ENCODE measurements at regions not wholly inside any gene's neighbourhood (a gene's known extent, or its start where the extent isn't known, plus 50 kb on each side); places are given as distances from the start of the nearest gene placed in this dataset.
"Not testable (repeated sequence)": the region's sequence is repeated elsewhere in the genome, so short reads cannot be mapped to it uniquely, and the experiment has no call there.

DNA sequence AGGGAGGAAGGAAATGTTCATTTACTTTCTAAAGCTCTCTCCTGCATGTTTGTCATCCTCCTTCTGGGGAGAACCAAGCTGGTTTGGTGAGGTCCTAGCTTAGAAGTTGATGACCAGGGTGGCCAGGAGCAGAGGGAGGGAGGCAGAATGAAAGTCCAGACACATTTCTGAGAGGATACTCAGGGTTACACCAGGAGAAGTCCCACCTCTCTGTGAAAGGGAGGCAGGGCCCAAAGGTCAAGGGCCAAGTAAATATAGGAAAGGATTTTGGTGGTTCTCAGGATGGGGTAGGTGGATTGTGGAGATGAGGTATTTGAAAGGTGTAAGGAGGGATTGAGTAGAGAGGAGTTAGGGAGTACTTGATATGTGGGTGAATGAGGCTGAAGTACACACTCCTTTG, 58.0 kb upstream of the FBXO11 start:
- no peak for DNase-seq (ENCODE audit: low read depth)

- no peak for DNase-seq (ENCODE audit: low read depth)
Observed at GRCh38 chr2:47964722-47965434, 58.6 kb upstream of the FBXO11 start.

GRCh38 chr2:47976728-47977127, 70.4 kb upstream of the FBXO11 start:
- not testable (repeated sequence) for DNase-seq (ENCODE audit: low read depth)

GRCh38 chr2:47984041-47984440, 77.7 kb upstream of the FBXO11 start:
- DNase-seq (ENCODE audit: low read depth) = no peak

DNA sequence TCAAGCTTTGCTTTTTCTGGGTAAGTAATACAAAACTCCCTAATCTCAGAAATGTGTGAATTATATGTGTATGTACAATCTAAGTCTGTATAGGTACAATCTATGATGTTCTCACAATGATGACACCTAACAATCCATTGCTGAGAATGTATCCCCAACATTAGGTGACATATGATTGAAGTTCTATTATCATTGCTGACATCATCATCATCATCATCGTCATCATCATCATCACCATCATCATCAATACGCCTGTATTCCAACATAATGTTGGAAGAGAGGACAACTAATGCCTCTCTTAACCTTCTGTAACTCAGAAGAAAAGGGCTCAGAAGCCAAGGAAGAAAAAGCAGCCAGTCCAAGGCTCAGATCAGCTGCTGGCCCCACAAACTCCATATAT, 84.2 kb upstream of the FBXO11 start:
- no peak for DNase-seq (ENCODE audit: low read depth)

DNA sequence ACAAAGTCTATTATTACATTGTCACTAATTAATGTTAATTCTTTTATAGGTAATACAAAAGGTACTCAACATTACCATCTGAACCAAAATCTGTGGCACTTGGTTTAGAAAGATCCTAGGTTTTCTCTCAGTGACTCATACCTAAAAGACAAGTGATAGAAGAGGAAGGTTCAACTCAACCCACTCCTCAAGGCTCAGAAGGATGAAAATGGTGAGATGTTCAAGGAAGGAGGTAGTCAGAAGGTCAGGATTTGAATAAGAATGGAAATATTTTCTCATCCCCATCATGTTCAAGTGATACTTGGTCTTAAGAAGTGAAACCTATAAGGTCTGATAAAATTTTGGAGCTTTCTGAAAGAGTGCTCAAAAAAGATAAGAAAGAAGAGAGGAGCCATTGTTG, 86.4 kb upstream of the FBXO11 start:
- DNase-seq (ENCODE audit: low read depth) = no peak

DNA sequence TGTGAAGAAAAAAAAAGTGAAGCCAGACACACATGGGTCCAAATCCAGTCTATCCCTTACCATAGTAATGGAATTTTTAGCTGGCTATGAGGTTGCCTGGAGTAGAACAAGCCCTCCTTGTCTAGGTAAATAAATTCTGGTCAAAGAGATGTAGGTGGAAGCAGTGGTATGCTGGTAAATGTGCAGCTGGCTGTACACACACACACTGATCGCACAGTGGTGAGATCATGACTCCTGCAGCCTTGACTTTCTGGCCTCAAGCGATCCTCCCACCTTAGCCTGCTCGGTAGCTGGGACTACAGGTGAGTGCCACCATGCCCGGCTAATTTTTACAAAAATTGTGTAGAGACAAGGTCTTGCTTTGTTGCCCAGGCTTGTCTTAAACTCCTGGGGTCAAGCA, 90.5 kb upstream of the FBXO11 start:
- DNase-seq (ENCODE audit: low read depth) = no peak

- DNase-seq (ENCODE audit: low read depth) = no peak
Observed at GRCh38 chr2:47999512-47999911, 93.2 kb upstream of the FBXO11 start.

GRCh38 chr2:48001498-48001897, 95.2 kb upstream of the FBXO11 start:
- no peak for DNase-seq (ENCODE audit: low read depth)

- no peak for DNase-seq (ENCODE audit: low read depth)
Observed at GRCh38 chr2:48006094-48006493, 99.8 kb upstream of the FBXO11 start.

- DNase-seq (ENCODE audit: low read depth) = no peak
Observed at GRCh38 chr2:48007699-48008268, 101.5 kb upstream of the FBXO11 start.

DNA sequence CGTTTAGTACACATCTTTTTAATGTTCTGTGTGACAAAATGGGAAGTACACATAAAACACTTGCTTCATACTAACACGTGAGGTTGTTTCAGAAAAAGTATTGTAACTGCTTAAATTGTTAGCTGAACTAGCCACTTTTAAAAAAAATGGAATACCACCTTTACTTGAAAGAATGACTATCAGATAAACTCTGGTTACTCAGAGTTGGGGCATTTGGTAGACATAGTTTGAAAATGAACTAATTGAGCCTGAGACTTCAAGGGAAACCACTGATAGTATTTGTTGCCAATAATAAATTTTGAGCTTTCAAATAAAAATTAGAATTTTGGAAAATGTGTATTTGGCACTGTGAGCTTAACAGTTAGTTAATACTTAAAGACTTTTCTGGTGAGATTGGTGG, 103.0 kb upstream of the FBXO11 start:
- no peak for DNase-seq (ENCODE audit: low read depth)

GRCh38 chr2:48015421-48015820, 109.1 kb upstream of the FBXO11 start:
- no peak for DNase-seq (ENCODE audit: low read depth)

DNA sequence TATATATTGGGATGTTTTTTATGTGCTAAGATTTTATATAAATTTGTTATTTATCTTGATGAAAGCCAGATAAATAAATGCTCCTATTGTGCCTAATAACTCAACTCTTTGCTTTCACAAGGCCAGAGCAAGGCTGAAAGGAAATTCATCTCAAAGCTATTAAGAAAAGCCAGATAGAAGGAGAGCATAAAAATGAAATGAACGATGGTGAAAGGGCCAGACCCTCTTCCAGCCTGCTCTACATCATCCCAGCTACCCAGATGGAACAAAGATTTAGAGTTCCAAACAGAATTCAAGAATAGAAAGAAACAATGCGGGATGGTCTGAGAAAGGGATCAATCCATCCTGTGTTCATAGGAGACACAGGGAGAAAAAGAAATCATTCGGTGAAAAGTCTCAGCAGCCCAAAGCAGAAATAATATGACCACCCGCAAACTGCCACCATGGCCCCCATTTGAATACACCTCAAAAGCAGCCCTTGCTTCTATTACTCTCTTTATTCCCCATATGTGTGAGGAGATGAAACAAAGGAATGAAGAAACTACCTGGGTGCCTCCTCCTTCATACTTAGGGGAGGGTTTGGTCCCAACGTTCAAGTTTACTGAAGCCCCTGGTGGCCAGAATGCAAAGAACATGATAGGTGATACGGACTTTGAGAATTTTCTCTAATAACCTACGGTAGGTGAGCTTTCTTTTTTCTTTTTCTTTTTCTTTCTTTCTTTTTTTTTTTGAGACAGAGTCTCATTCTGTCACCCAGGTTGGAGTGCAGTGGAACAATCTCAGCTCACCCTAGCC, 110.1 kb upstream of the FBXO11 start:
- no peak for DNase-seq (ENCODE audit: low read depth)

- DNase-seq (ENCODE audit: low read depth) = no peak
Observed at GRCh38 chr2:48017136-48017535, 110.8 kb upstream of the FBXO11 start.

GRCh38 chr2:48018480-48018879, 112.2 kb upstream of the FBXO11 start:
- no peak for DNase-seq (ENCODE audit: low read depth)

DNA sequence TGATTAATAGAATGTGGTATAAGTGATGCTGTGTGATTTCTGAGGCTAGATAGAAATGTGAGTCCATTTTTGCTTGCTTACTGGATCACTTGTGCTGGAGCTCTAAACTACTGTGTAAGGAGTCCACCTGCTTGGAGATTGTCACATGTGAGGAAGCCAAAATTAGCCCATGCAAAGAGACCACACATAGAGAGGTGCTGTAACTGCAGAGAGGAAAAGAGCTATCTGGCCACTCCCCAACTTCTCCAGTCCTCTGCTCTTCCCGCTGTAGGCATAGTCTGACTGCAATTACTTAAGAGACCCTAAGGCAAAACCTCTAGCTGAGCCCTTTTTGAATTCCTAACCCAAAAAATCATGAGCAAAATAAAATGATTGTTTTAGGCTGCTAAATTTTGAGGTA, 120.6 kb upstream of the FBXO11 start:
- DNase-seq (ENCODE audit: low read depth) = no peak

GRCh38 chr2:48032765-48033164, 126.5 kb upstream of the FBXO11 start:
- no peak for DNase-seq (ENCODE audit: low read depth)

- DNase-seq (ENCODE audit: low read depth) = no peak
Observed at GRCh38 chr2:48034295-48034694, 128.0 kb upstream of the FBXO11 start.

DNA sequence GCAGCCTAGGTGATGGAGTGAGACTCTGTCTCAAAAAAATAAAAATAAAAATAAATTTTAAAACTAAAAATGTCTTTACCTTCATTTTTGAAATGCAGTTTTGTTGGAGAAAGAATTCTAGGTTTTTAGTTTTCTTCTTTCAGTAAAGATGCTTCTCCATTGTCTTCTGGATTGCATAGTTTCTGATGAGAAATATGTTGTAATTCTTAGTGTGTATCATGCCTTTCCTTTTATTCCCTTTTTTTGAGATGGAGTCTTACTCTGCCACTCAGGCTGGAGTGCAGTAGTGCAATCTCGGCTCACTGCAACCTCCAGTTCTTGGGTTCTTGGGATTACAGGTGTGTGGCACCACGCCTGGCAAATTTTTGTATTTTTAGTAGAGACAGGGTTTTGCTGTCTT, 130.0 kb upstream of the FBXO11 start:
- no peak for DNase-seq (ENCODE audit: low read depth)

DNA sequence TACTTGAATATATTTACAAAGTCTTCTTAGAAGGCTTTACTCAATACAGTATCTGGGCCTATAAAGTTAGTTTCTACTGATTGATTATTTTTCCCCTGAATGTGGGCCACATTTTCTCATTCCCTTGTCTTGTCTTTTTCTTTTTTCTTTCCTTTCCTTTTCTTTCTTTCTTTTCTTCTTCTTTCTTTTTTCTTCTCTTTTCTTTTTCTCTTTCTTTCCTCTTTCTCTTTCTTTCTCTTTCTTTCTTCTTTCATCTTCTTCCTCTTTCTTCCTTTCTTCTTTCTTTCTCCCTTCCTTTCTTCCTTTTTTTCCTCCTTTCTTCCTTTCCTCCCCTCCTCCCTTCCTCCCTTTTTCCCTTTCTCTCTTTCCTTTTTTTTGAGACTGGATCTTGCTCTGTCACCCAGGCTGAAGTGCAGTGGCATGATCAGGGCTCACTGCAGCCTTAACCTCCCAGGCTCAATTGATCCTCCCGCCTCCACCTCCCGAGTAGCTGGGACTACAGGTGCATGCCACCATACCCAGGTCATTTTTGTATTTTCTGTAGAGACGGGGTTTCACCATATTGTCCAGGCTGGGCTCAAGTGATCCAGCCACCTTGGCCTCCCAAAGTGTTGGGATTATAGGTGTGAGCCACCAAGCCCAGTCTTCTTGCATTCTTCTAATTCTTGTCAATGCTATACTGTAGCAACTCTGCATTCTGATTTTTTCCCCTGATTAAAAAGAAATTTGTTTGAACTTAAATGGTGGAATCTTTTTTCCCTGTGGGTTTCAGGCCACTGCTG, 133.1 kb upstream of the FBXO11 start:
- DNase-seq (ENCODE audit: low read depth) = no peak

GRCh38 chr2:48043131-48043700, 136.9 kb upstream of the FBXO11 start:
- no peak for DNase-seq (ENCODE audit: low read depth)

Data from activated T-cell treated with anti-CD3 and anti-CD28 coated beads for 24 hours (primary cell).